DOHH2 (cell line): ENCODE measurements at regions not wholly inside any gene's neighbourhood (a gene's known extent, or its start where the extent isn't known, plus 50 kb on each side); places are given as distances from the start of the nearest gene placed in this dataset.

Source experiments
- CTCF ChIP-seq: fragments of 200-600 bp; sonication (generic); IDR thresholded peaks from one replicate; pipeline ENCODE4 v1.5.1; 2014; ENCODE audit warnings: antibody characterized with exemption, mild to moderate bottlenecking, low read depth, low read length; ENCODE audit not compliant: poor library complexity, severe bottlenecking
- EZH2phosphoT487 ChIP-seq: fragments of 200-600 bp; sonication (generic); IDR thresholded peaks from 2 replicates; pipeline ENCODE4 v1.6.1; 2017; ENCODE audit warnings: borderline replicate concordance, mild to moderate bottlenecking, antibody characterized with exemption, low read length, moderate library complexity, mixed read lengths

GRCh38 chr15:31435912-31436628 is 109.4 kb downstream of the KLF13 start:
- TF ChIP-seq CTCF, result no peak
- TF ChIP-seq EZH2phosphoT487, result no peak
